Neuron (in vitro differentiated cells): ENCODE measurements at regions not wholly inside any gene's neighbourhood (a gene's known extent, or its start where the extent isn't known, plus 50 kb on each side); places are given as distances from the start of the nearest gene placed in this dataset.
"Not testable (repeated sequence)": the region's sequence is repeated elsewhere in the genome, so short reads cannot be mapped to it uniquely, and the experiment has no call there.

Experiments used
- H2AFZ ChIP-seq: one replicate; pipeline ENCODE4 v1.6.1; 2013; ENCODE audit warnings: low read depth, mild to moderate bottlenecking, inconsistent platforms, low read length, moderate library complexity
- H3K27me3 ChIP-seq: one replicate; pipeline ENCODE4 v1.6.1; 2013; ENCODE audit warnings: low read length; ENCODE audit not compliant: insufficient read depth
- H3K36me3 ChIP-seq: one replicate; pipeline ENCODE4 v1.6.1; 2013; ENCODE audit warnings: low read length; ENCODE audit not compliant: insufficient read depth
- H3K4me1 ChIP-seq: one replicate; pipeline ENCODE4 v1.6.1; 2013; ENCODE audit warnings: low read length; ENCODE audit not compliant: insufficient read depth
- H3K4me3 ChIP-seq: 2 replicates; pipeline ENCODE4 v1.5.1; 2013; ENCODE audit warnings: mild to moderate bottlenecking, low read length, moderate library complexity
- H3K9me3 ChIP-seq: one replicate; pipeline ENCODE4 v1.6.1; 2013; ENCODE audit warnings: low read length

DNA sequence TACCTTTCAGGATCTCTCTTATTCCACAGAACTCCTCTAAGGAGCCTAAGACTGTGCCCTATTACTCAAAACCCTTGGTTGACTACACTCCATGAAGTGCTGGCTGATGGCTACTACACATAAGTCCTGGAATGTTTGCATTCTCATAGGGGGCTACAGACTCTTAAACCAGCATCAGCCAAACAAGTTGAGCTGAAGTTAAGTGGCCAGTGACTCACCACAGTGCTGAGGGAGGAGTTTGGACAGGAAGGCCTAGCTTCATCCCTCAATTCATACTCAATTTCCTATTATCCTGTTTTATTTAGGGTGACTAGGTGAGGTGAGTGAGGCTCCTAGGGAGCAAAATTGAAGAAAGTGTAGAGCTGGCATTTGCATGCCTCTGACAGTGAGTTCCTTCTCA lies 246.7 kb downstream of the SMAD2 start:
- Histone ChIP-seq H3K27me3 (no peaks in the 10 kb centered on the region), H3K4me3 (no peak overlapping the region), H3K36me3 (no peaks in the 10 kb centered on the region), H3K4me1 (no peaks in the 10 kb centered on the region), H2AFZ (no peak overlapping the region), H3K9me3 (no peaks in the 10 kb centered on the region)

GRCh38 chr18:47682876-47683275 lies 247.6 kb downstream of the SMAD2 start:
- no peaks in the 10 kb centered on the region for H3K27me3 ChIP-seq
- H2AFZ ChIP-seq: no peak overlapping the region
- H3K4me1 ChIP-seq: no peaks in the 10 kb centered on the region
- H3K36me3 ChIP-seq: no peaks in the 10 kb centered on the region
- H3K9me3 ChIP-seq: no peaks in the 10 kb centered on the region
- no peak overlapping the region for H3K4me3 ChIP-seq

DNA sequence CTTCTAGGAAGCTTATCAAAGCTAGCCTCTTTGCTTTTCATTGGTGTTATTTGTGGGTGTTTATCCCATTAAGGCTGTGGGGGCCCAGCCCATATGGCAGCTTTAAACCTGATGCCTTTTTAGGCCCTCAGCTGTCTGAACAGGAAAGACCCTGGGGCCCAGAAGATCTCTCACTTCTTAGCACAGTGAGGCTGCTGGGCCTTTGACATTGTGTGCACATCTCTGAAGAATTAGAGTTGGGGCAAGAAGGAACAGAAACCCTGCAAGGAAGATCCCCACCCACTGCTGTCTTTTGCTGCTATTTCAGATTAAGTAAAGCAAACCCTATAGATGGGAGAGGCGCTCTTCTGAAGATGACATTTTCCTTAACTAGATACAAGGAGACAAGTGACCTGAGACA lies 250.0 kb downstream of the SMAD2 start:
- Histone ChIP-seq H2AFZ (no peak overlapping the region), H3K27me3 (no peaks in the 10 kb centered on the region), H3K4me1 (no peaks in the 10 kb centered on the region), H3K9me3 (no peaks in the 10 kb centered on the region), H3K4me3 (no peak overlapping the region), H3K36me3 (no peaks in the 10 kb centered on the region)

DNA sequence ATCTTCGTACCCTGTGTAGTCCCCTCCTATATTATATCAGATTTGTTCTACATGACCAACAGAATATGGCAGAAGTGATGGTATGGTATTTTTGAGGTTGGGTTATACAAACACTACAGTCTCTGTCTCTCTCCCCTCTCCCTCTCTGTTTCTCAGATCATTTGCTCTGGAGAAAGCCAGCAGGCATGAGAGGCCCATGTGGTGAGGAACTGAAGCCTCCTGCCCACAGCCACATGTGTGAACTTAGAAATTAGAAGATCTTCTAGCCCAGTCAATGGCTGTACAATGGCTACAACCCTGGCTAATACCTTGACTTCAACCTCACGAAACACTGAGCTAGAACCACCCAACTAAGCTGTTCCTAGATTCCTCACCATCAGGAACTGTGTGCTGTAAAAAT lies 250.6 kb downstream of the SMAD2 start:
- Histone ChIP-seq H3K36me3 (no peaks in the 10 kb centered on the region), H3K27me3 (no peaks in the 10 kb centered on the region), H2AFZ (no peak overlapping the region)

DNA sequence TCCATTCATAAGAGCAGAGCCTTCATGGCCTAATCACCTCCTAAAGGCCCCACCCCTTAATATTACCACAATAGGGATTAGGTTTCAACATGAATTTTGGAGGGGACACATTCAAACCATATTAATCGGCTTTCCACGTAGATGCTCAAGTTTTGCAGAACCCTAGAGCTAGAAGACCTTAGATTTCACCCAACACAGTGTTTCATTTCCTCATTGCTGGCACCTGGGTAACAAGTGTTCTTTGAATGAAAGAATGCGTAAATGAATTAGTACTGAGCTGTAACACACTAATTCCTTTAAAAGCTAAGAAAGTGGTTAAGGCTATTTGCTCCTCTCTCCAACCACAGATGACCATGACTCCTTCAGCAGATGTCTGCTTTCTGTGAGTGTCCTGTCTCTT lies 252.5 kb downstream of the SMAD2 start:
- no peaks in the 10 kb centered on the region for H3K36me3 ChIP-seq
- H2AFZ ChIP-seq: no peak overlapping the region

More for the DNA sequence above, 250.6 kb downstream of the SMAD2 start:
- no peaks in the 10 kb centered on the region for H3K4me1 ChIP-seq
- no peaks in the 10 kb centered on the region for H3K9me3 ChIP-seq
- no peak overlapping the region for H3K4me3 ChIP-seq

DNA sequence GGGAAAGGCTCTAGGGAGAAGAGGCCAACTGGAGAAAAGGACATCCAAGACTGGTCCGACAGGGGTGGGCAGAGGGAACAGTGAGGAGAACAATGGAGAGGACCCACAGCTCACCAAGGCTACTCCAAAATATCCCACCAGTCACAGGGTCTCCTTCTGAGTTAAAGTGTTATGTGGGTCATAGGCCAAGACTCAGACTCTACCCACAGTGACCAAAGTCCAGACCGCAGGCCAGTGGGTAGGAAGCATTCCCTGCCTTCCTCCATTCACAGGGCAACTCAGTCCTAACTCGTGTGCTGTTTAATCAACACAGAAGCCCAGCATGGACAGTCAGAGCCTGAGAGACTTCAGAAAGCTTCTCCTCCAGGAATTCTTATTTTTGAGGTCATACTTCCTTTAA lies 260.6 kb downstream of the SMAD2 start:
- Histone ChIP-seq H2AFZ (no peak overlapping the region), H3K4me3 (no peak overlapping the region), H3K9me3 (no peaks in the 10 kb centered on the region), H3K27me3 (peaks cover 7% of the 10 kb centered on the region), H3K4me1 (no peaks in the 10 kb centered on the region), H3K36me3 (no peaks in the 10 kb centered on the region)

More for the DNA sequence above, 252.5 kb downstream of the SMAD2 start:
- Histone ChIP-seq H3K27me3 (no peaks in the 10 kb centered on the region), H3K9me3 (no peaks in the 10 kb centered on the region), H3K4me3 (no peak overlapping the region), H3K4me1 (no peaks in the 10 kb centered on the region)

DNA sequence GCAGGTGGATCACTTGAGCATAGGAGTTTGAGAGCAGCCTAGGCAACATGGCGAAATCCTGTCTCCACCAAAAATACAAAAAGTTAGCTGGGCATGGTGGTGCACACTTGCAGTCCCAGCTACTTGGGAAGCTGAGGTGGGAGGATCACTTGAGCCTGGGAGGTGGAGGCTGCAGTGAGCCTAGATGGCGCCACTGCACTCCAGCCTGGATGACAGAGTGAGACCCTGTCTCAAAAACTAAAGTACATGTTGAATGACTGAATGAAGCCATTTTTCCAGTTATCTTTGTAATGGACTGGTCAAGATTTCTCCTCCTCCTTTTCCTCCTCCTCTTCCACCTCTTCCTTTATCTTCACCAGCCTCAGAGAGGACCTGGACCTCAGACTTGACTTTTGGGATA lies 272.0 kb downstream of the SMAD2 start:
- no peaks in the 10 kb centered on the region for H3K36me3 ChIP-seq
- no peaks in the 10 kb centered on the region for H3K4me1 ChIP-seq
- H3K4me3 ChIP-seq: no peak overlapping the region
- no peak overlapping the region for H2AFZ ChIP-seq
- H3K9me3 ChIP-seq: no peaks in the 10 kb centered on the region
- no peaks in the 10 kb centered on the region for H3K27me3 ChIP-seq

- Histone ChIP-seq H3K27me3 (no peaks in the 10 kb centered on the region), H3K4me3 (no peak overlapping the region), H3K4me1 (no peaks in the 10 kb centered on the region), H3K36me3 (no peaks in the 10 kb centered on the region), H2AFZ (no peak overlapping the region), H3K9me3 (no peaks in the 10 kb centered on the region)
Measured at GRCh38 chr18:47654988-47655387, 275.5 kb downstream of the SMAD2 start.

- Histone ChIP-seq H2AFZ (no peak overlapping the region), H3K4me3 (no peak overlapping the region), H3K27me3 (no peaks in the 10 kb centered on the region), H3K9me3 (no peaks in the 10 kb centered on the region), H3K36me3 (no peaks in the 10 kb centered on the region), H3K4me1 (no peaks in the 10 kb centered on the region)
Measured at GRCh38 chr18:47644896-47645295, 285.6 kb downstream of the SMAD2 start.

DNA sequence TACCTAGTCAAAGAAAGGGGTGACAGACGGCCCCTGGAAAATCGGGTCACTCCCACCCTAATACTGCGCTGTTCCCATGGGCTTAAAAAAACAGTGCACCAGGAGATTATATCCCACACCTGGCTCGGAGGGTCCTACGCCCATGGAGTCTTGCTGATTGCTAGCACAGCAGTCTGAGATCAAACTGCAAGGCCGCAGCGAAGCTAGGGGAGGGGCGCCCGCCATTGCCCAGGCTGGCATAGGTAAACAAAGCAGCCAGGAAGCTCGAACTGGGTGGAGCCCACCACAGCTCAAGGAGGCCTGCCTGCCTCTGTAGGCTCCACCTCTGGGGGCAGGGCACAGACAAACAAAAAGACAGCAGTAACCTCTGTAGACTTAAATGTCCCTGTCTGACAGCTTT lies 292.9 kb downstream of the SMAD2 start:
- not testable (repeated sequence) for H3K9me3 ChIP-seq, H2AFZ ChIP-seq, H3K36me3 ChIP-seq, H3K27me3 ChIP-seq, H3K4me3 ChIP-seq, H3K4me1 ChIP-seq

GRCh38 chr18:47635416-47635815 lies 295.0 kb downstream of the SMAD2 start:
- Histone ChIP-seq H2AFZ (no peak overlapping the region), H3K36me3 (no peaks in the 10 kb centered on the region), H3K9me3 (no peaks in the 10 kb centered on the region), H3K27me3 (no peaks in the 10 kb centered on the region), H3K4me3 (no peak overlapping the region), H3K4me1 (no peaks in the 10 kb centered on the region)

DNA sequence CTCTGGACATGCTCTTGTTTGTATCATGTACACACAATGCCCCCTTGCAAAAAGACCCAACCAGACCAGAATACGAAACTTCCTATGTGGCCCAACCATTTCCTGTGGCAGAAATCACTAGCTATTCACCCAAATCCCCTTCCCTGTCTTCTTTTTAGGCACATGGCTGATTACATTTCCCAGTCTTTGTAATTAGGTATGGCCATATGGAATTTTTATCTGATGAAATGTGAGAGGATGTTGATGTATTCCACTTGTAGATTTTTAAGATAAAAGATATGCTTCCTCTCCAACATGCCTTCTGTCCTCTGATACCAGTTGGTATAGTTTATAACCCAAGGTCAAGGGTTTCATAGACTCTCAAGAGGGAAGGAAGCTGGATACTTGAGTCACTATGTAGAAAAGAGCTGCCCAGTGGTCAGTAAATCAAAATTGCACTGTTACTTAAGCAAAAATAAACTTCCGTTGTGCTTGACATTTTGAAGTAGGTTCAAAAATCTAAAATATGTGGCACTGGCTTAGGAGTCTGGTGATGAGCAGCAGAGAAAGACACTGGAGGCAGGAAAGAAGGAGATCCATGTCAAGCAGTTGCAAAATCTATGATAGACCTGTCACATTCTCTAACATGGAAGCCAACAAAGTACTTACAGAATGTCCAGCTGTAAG lies 297.4 kb downstream of the SMAD2 start:
- Histone ChIP-seq H3K4me1 (no peaks in the 10 kb centered on the region), H3K36me3 (no peaks in the 10 kb centered on the region), H3K9me3 (no peaks in the 10 kb centered on the region), H3K27me3 (no peaks in the 10 kb centered on the region), H3K4me3 (no peak overlapping the region), H2AFZ (no peak overlapping the region)

DNA sequence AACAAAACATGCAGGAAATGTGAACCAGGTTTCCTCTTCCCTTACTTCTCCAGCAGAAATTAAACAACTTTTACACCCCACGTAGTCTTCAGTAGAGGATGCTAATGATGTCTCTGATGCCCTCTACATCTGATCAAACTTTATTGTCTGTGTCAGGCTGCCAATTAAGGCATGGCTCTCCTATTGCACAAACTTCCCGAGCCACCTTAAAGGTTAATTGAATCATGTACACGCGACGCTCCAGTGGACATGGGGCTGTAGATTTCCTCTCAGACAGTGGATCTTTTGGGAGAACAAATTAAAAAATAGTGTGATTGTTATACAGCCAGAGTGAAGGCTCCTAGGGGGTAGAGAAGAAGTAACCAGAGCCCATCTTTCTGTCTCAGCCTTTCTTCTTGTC lies 301.6 kb downstream of the SMAD2 start:
- Histone ChIP-seq H3K4me1 (no peaks in the 10 kb centered on the region), H3K9me3 (no peaks in the 10 kb centered on the region), H3K27me3 (peaks cover 5% of the 10 kb centered on the region), H2AFZ (no peak overlapping the region), H3K36me3 (no peaks in the 10 kb centered on the region), H3K4me3 (no peak overlapping the region)

GRCh38 chr18:47628240-47628781 lies 302.1 kb downstream of the SMAD2 start:
- Histone ChIP-seq H3K36me3 (no peaks in the 10 kb centered on the region), H3K9me3 (no peaks in the 10 kb centered on the region), H3K27me3 (peaks cover 5% of the 10 kb centered on the region), H3K4me3 (no peak overlapping the region), H2AFZ (no peak overlapping the region), H3K4me1 (no peaks in the 10 kb centered on the region)
